SU-DHL-6 (cell line): ENCODE measurements at regions not wholly inside any gene's neighbourhood (a gene's known extent, or its start where the extent isn't known, plus 50 kb on each side); places are given as distances from the start of the nearest gene placed in this dataset.

Experiments used
- EZH2phosphoT487 ChIP-seq: fragments of 200-600 bp; sonication (generic), shearing (Covaris generic); conservative IDR thresholded peaks from 2 replicates; pipeline ENCODE4 v1.6.1; 2018; ENCODE audit warnings: mild to moderate bottlenecking, antibody characterized with exemption, low read length, moderate library complexity, mixed read lengths
- TF ChIP-seq, protein P1 (sequence below): fragments of 200-600 bp; sonication (generic); IDR thresholded peaks from one replicate; pipeline ENCODE4 v1.5.1; 2017; ENCODE audit warnings: antibody characterized with exemption, mild to moderate bottlenecking, low read length, moderate library complexity; ENCODE audit not compliant: insufficient read depth, poor library complexity, severe bottlenecking

GRCh38 chr4:14152834-14153519 is 525.5 kb upstream of the BOD1L1 start:
- TF ChIP-seq, protein P1, sequence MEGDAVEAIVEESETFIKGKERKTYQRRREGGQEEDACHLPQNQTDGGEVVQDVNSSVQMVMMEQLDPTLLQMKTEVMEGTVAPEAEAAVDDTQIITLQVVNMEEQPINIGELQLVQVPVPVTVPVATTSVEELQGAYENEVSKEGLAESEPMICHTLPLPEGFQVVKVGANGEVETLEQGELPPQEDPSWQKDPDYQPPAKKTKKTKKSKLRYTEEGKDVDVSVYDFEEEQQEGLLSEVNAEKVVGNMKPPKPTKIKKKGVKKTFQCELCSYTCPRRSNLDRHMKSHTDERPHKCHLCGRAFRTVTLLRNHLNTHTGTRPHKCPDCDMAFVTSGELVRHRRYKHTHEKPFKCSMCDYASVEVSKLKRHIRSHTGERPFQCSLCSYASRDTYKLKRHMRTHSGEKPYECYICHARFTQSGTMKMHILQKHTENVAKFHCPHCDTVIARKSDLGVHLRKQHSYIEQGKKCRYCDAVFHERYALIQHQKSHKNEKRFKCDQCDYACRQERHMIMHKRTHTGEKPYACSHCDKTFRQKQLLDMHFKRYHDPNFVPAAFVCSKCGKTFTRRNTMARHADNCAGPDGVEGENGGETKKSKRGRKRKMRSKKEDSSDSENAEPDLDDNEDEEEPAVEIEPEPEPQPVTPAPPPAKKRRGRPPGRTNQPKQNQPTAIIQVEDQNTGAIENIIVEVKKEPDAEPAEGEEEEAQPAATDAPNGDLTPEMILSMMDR = no peak
- no peak for TF ChIP-seq EZH2phosphoT487
